CD4-positive, alpha-beta T cell (primary cell): ENCODE measurements at regions not wholly inside any gene's neighbourhood (a gene's known extent, or its start where the extent isn't known, plus 50 kb on each side); places are given as distances from the start of the nearest gene placed in this dataset.
"Not testable (repeated sequence)": the region's sequence is repeated elsewhere in the genome, so short reads cannot be mapped to it uniquely, and the experiment has no call there.

ENCODE experiments used
- ATAC-seq: fragments of 200-7000 bp; cut with Tn5 transposase; one replicate; pipeline ENCODE4 v1.10.0; 2022; ENCODE audit warnings: mild to moderate bottlenecking; ENCODE audit not compliant: poor library complexity
- CTCF ChIA-PET: fragments of 350-600 bp; sonication (Branson Sonifier 250); formaldehyde crosslinking; loops from one replicate; lab custom pipeline; 2021; ENCODE audit warnings: antibody characterized with exemption, inconsistent platforms; lab: Charles Lee
- POLR2A ChIA-PET: fragments of 350-600 bp; sonication (Branson Sonifier 250); formaldehyde crosslinking; loops from one replicate; lab custom pipeline; 2021; ENCODE audit warnings: antibody characterized with exemption, inconsistent platforms; lab: Charles Lee
- DNase-seq, 14 experiments: peaks; one replicate each; pipeline ENCODE4 v3.0.0-alpha.2; 2013 to 2020; ENCODE audit warnings: mixed read lengths in 2 of 14
- H3K27ac ChIP-seq, 2 donors: one replicate each; pipeline versions ENCODE4 v1.5.1 to v1.7.0; 2013; ENCODE audit warnings: low read length in 2 of 2, low read depth in 1 of 2, mild to moderate bottlenecking in 1 of 2
- H3K27me3 ChIP-seq, 2 experiments: 1 replicate in 1 of 2; 2 replicates in 1 of 2; pipeline versions ENCODE4 v1.6.1 to v1.7.0; 2013; ENCODE audit warnings: low read length in 2 of 2, control low read depth in 1 of 2, mild to moderate bottlenecking in 1 of 2, moderate library complexity in 1 of 2; ENCODE audit not compliant: insufficient read depth in 2 of 2, control insufficient read depth in 1 of 2
- H3K36me3 ChIP-seq: one replicate; pipeline ENCODE4 v1.6.1; 2013; ENCODE audit warnings: low read length, control low read depth; ENCODE audit not compliant: insufficient read depth
- H3K4me1 ChIP-seq: one replicate; pipeline ENCODE4 v1.6.1; 2013; ENCODE audit warnings: low read length, control low read depth; ENCODE audit not compliant: insufficient read depth
- H3K4me3 ChIP-seq: one replicate; pipeline ENCODE4 v1.5.1; 2013; ENCODE audit warnings: mild to moderate bottlenecking, low read length, moderate library complexity
- H3K9me3 ChIP-seq, 2 experiments: 1 replicate in 1 of 2; 2 replicates in 1 of 2; pipeline versions ENCODE4 v1.6.1 to v1.7.0; 2013; ENCODE audit warnings: low read length in 2 of 2, mild to moderate bottlenecking in 2 of 2, control low read depth in 1 of 2, moderate library complexity in 1 of 2; ENCODE audit not compliant: control insufficient read depth in 1 of 2, insufficient read depth in 1 of 2
- H3K27ac Mint-ChIP-seq: one replicate; pipeline ENCODE4 v1.8.0; 2020; ENCODE audit warnings: mixed read lengths
- H3K27me3 Mint-ChIP-seq: one replicate; pipeline ENCODE4 v1.8.0; 2021; ENCODE audit warnings: mixed read lengths
- H3K36me3 Mint-ChIP-seq: one replicate; pipeline ENCODE4 v1.8.0; 2021; ENCODE audit warnings: low read depth, mixed read lengths
- H3K4me1 Mint-ChIP-seq: one replicate; pipeline ENCODE4 v1.8.0; 2021; ENCODE audit warnings: low read depth, mixed read lengths
- H3K4me3 Mint-ChIP-seq: one replicate; pipeline ENCODE4 v1.8.0; 2020; ENCODE audit warnings: mild to moderate bottlenecking, mixed read lengths
- H3K9me3 Mint-ChIP-seq: one replicate; pipeline ENCODE4 v1.8.0; 2020; ENCODE audit warnings: mixed read lengths
- intact Hi-C, 2 experiments: fragments of 100-400 bp; cut with DNase I in 1 of 2; cut with micrococcal nuclease in 1 of 2; formaldehyde crosslinking; loops; one replicate each; pipeline versions ENCODE4 v1.15.1 to v1.9.0; 2023 to 2025; cut with DNase I, micrococcal nuclease
- TF ChIP-seq, protein P1 (sequence below): fragments of 200-600 bp; IDR thresholded peaks from one replicate; pipeline ENCODE4 v1.8.0; 2022; ENCODE audit warnings: antibody characterized with exemption, mild to moderate bottlenecking

DNA sequence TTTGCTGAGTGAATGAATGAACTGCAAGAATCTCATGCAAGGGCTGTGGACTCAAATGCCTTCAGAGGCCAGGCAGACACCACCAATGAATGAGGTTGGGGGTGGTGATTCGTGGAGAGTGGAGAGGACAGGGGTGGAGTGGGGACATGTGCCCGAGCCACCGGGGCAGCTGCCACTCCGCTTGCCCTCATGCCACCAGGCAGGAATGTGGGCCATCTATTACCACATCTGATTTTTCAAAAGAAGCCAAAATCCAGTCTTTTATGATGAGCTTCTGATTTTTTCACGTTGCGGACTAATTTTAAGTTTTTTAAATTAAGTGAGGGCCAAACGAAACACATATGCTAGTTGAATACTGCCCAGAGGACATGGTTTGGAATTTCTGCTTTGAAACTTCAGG is 67.1 kb upstream of the SMURF2 start:
- TF ChIP-seq, protein P1, sequence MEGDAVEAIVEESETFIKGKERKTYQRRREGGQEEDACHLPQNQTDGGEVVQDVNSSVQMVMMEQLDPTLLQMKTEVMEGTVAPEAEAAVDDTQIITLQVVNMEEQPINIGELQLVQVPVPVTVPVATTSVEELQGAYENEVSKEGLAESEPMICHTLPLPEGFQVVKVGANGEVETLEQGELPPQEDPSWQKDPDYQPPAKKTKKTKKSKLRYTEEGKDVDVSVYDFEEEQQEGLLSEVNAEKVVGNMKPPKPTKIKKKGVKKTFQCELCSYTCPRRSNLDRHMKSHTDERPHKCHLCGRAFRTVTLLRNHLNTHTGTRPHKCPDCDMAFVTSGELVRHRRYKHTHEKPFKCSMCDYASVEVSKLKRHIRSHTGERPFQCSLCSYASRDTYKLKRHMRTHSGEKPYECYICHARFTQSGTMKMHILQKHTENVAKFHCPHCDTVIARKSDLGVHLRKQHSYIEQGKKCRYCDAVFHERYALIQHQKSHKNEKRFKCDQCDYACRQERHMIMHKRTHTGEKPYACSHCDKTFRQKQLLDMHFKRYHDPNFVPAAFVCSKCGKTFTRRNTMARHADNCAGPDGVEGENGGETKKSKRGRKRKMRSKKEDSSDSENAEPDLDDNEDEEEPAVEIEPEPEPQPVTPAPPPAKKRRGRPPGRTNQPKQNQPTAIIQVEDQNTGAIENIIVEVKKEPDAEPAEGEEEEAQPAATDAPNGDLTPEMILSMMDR, result no peak
- Histone ChIP-seq H3K27ac (no peak overlapping the region), H3K27me3 (no peaks in the 10 kb centered on the region), H3K4me3 (no peak overlapping the region), H3K36me3 (no peaks in the 10 kb centered on the region), H3K9me3 (no peaks in the 10 kb centered on the region), H3K4me1 (no peaks in the 10 kb centered on the region)
- ATAC-seq (no peak), DNase-seq (no peak)
- ChIA-PET POLR2A (no interaction called here), CTCF (no interaction called here)
- no peaks in the 10 kb centered on the region for H3K4me1 Mint-ChIP-seq
- no peaks in the 10 kb centered on the region for H3K36me3 Mint-ChIP-seq
- intact Hi-C loops, result no loop called here
- H3K27me3 Mint-ChIP-seq, result no peaks in the 10 kb centered on the region
- H3K27ac Mint-ChIP-seq, result no peak overlapping the region
- no peak overlapping the region for H3K4me3 Mint-ChIP-seq
- no peaks in the 10 kb centered on the region for H3K9me3 Mint-ChIP-seq

DNA sequence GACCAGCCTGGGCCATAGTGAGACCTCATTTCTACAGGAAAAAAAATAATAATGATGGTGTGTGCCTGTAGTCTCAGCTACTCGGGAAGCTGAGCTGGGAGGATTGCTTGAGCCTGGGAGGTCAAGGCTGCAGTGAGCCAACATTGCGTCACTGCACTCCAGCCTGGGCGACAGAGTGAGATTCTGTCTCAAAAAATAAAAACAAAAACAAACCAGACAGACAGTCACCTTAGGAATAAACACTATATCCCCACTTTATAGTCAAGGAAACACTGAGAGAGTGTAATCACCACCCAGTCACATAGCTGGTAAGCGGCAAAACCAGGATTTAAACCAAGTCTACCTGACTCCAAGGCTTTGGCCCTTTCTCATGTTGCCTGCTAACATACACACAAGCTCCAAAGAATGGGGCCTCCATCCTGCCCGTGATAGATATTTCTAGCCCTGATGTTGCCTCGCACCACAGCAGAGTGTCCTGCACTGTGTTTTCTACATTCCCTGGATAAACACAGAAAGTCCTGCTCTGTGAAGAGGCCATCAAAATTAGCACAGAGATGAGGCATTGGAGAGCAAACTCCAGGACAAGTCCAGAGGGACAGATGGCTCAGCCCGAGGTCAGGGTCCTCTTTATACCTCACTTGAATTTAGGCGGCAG is 66.1 kb upstream of the SMURF2 start:
- H3K9me3 ChIP-seq, result no peaks in the 10 kb centered on the region
- intact Hi-C loops, result no loop called here
- H3K36me3 Mint-ChIP-seq, result no peaks in the 10 kb centered on the region
- no peaks in the 10 kb centered on the region for H3K4me1 ChIP-seq
- DNase-seq (no peak), ATAC-seq (no peak)
- ChIA-PET CTCF (no interaction called here), POLR2A (no interaction called here)
- H3K9me3 Mint-ChIP-seq, result no peaks in the 10 kb centered on the region
- H3K4me1 Mint-ChIP-seq, result no peaks in the 10 kb centered on the region
- H3K27ac Mint-ChIP-seq, result no peak overlapping the region
- no peaks in the 10 kb centered on the region for H3K36me3 ChIP-seq
- H3K27ac ChIP-seq, result no peak overlapping the region
- H3K27me3 Mint-ChIP-seq, result no peaks in the 10 kb centered on the region
- H3K27me3 ChIP-seq, result no peaks in the 10 kb centered on the region
- TF ChIP-seq, protein P1, result no peak
- H3K4me3 Mint-ChIP-seq, result no peak overlapping the region
- no peak overlapping the region for H3K4me3 ChIP-seq

DNA sequence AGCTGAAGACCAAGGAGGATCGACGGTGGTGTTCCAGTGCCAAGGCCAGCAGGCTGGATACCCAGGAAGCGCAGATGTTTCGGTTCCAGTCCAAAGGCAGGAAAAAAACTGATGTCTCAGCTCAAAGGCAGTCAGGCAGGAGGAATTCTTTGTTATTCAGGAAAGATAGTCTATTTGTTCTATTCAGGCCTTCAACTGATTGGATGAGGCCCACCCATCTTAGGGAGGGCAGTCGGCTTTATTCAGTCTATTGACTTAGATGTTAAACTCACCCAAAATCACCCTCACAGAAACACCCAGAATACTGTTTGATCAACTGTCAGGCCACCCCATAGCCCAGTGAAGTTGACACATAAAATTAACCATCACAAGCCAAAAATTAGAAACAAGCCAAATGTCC is 63.9 kb upstream of the SMURF2 start:
- CTCF ChIA-PET, result interaction anchor here (0.5 kb wide), 1 partner anchor 52 kb away, joined by 3 read pairs; no protein-coding TSS in a partner anchor
- H3K27ac Mint-ChIP-seq, H3K27me3 Mint-ChIP-seq, ATAC-seq, POLR2A ChIA-PET, DNase-seq, H3K4me3 ChIP-seq, H3K9me3 ChIP-seq, H3K4me1 ChIP-seq, H3K27me3 ChIP-seq, H3K4me1 Mint-ChIP-seq, H3K36me3 Mint-ChIP-seq, H3K27ac ChIP-seq, H3K36me3 ChIP-seq, intact Hi-C loops, H3K9me3 Mint-ChIP-seq, H3K4me3 Mint-ChIP-seq: not testable (repeated sequence)

DNA sequence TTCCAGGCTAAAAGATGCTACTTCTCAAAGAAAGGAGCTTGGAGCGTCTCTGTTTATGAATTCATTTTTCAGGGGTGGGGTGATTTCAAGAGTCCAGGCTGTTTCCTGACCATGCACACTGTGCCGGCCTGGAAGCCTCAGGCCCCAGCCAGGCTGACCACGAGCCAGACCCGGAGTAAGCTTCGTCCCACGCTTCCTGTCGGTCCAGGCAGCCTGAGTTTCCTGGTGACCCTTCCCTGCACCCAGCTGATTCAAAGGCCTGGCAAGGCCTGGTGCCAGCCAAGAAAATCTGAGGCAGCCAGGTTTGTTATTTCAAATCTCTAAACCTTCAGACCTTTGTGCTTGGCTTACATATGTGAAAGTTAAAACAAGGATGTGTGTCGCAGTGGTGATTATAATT is 62.1 kb upstream of the SMURF2 start:
- H3K4me3 Mint-ChIP-seq, CTCF ChIA-PET, H3K4me3 ChIP-seq, H3K27me3 Mint-ChIP-seq, H3K36me3 Mint-ChIP-seq, DNase-seq, H3K36me3 ChIP-seq, POLR2A ChIA-PET, H3K27ac Mint-ChIP-seq, H3K4me1 ChIP-seq, H3K27me3 ChIP-seq, H3K4me1 Mint-ChIP-seq, H3K27ac ChIP-seq, H3K9me3 ChIP-seq, H3K9me3 Mint-ChIP-seq, ATAC-seq, intact Hi-C loops: not testable (repeated sequence)
